HG02798 (cell line): ENCODE measurements at regions not wholly inside any gene's neighbourhood (a gene's known extent, or its start where the extent isn't known, plus 50 kb on each side); places are given as distances from the start of the nearest gene placed in this dataset.
A peak's percentile ranks its signal among the peaks of the same experiment; 100 is the strongest.

Experiments used
- ATAC-seq: cut with Tn5 transposase; IDR thresholded peaks from one replicate; pipeline ENCODE4 v1.9.1; 2021; ENCODE audit warnings: mild to moderate bottlenecking; ENCODE audit not compliant: unreplicated experiment, poor library complexity

DNA sequence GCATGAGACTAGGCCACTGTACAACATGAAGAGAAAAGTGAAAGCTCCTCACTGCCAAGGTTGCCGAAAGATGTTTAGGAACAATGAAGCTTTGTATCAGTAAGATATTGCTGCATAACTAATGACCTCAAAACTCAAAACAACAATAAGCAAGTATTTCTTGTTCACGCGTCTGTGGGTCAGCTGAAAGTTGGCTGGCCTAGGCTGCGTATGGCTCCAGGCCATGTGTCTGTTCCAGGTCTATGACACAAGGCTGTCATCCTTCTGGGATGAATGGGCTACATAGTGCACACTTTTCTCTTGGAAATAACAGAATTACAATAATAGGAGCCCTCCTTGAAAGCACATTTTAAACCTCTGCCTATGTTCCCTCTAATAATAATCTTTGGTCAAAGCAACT, 515.9 kb downstream of the PLPP3 start:
- no peak for ATAC-seq

DNA sequence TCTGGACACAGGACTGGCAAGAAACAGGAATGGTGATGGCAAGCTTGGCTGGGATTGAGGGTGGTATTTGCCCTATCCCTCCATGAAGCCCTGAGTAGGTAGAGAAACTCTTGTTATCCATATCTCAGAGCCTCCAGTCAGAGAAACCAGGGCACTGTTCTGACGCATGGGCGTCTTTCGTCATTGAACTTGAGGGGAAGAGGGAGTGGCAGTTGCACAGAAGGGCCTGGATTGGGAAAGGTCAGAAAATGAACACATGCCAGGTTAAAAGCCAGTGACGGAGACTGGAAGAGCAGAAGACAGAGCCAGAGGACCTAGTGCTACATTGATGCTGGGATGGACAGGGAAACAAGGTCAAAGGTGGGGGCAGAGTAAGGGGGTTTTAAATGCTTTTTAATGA, 516.7 kb downstream of the PLPP3 start:
- no peak for ATAC-seq

DNA sequence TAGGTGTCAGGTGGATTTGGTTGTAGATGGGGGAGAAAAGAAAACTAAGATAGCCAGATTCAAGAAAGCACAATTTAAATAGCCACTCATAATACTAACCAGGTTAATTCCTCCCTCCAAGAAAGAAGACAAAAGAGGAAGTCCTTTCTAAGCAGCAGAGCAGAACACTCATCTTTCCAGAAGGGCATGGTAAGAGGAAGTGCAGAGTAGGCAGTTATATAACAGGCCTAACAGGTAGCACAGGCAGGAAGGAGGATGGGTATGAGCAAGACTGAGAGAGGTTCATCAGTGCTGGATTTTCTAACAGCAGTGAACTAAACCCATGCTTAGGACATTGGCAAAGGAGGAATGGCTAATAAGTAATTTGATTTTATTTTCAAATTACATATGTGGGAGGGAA, 517.5 kb downstream of the PLPP3 start:
- ATAC-seq, result no peak

DNA sequence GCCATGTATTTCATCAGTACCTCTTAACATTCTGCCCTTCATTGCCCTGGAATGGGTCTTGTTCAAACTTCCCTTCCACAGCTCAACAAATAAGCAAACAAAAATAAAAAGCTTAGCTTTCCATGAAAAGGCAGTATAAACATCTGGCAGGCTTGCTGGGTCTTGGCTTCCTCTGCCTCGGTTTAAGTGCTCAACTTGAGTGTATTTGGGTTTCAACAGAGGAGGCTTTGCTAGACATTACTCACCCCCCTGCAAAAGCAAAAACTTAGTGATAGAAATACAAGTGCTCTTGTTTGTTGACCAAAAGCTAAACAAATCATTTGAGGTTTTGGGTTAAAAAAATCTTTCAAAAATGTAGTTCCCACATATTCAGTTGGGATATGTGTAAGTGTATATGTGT, 518.5 kb downstream of the PLPP3 start:
- ATAC-seq, result no peak

DNA sequence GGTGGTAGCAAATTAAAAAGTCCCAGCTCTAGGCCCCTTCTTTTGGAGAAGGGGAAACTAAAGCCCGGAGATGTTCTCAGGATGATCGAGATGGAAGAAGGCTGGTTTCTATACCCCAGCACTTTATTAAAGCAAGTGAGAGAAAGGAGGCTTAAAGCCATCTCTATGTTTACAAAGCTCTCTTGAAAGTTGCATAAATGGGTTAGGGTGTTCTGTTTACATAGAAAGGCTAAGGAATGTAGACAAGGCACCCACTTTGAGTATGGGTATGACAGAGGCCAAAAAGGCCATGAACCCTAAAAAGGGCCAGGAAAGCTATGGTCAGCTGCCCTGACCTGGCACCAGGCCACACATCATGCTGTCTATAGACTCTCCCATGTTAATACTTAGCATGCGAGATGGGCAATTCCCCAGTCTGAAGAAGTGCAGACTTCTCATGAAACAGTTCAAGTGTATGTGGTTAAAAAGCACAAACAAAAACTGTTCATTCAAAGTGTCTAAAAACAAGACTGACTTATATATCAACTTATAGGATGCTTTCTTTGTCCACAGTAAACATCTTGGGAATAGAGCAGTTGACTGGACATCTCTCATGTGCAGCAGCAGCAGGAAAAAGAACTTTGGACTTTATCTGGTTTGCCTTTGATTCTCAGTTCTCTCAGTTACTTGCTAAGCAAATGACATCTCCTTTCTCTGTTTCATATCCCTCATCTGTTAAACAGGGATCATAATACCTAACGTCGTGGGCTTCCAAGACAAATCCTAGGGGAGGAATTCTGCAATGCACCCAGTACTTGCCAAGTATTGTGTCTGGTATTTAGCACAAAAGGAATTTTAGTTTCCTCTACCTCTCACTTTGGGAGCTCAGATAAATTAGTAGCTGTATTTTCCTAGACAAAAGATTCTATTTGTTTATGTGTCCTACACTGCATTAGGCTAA, 521.6 kb downstream of the PLPP3 start:
- ATAC-seq, result no peak

DNA sequence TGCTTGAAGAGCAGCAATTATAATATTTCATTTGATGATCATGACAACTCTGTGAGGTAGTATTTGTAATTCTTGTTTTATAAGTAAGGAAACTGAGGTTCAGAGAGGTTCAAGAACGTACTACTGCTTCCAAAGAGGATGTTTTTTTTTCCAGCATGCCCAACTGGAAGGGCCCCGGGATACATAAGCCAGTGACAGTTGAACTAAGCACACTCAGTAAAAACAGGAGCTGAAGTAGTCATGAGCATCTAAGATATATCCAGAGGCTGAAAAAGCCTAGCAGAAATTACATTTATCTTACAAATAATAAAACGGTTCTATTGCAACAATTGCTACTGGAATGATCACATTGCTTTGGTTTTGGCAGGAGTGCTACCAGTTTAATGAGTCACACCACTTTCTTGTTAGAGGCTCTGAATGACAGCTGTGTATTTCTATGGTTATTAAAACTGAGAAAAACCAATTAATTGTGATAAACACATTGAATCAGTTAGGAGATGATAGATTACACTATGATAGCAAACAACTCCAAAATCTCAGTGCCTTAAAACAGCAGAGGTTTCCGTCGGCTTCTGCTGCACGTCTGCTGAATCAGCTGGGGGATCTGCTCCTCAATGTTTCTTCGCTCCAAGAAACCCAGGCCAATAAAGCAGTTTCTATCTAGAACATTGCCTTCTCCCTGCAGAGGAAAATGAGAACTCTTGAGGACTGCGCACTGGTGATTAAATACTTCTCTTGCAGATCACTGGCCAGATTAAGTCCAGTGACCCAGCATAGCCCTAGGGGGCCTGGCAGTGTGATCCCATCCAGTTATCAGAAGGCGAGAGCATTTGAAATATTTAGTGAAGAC, 522.7 kb downstream of the PLPP3 start:
- ATAC-seq, result no peak

DNA sequence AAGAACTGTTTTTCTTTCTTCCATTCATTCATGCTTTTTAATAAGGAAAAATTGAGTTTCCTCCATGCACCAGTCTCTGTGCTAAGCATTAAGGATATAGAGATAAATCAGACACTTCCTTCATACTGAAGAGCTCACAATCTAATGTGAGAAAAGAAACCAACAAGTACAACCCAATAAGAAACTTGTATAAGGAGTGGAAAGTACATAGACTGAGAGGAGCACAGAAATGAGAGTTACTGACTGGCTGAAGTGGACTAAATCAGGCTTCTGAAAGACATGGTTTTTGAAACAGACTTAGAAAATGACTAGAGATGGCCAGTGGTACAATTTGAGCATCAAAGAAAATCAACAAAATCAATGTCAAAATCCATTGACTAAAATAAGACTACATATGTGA, 524.4 kb downstream of the PLPP3 start:
- peak; percentile 35 for ATAC-seq

DNA sequence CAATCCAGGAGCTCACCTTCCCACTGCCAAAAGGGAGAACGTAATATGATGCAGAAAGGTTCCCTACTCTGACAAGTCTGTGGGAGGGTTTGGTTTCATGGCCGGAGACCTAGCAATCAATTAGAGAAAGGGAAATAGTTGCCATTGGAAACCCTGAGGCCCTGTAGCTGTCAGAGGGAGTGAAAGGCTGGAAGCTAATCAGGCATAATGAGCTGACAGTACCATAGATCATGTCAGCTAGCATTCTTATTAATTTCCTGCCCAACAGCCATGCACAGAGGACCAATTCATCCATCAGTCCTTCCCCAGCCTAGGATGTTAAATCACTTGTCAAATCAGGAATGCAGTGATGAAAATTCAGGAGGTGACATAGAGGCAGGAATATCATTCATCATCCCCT, 527.3 kb downstream of the PLPP3 start:
- ATAC-seq, result no peak

DNA sequence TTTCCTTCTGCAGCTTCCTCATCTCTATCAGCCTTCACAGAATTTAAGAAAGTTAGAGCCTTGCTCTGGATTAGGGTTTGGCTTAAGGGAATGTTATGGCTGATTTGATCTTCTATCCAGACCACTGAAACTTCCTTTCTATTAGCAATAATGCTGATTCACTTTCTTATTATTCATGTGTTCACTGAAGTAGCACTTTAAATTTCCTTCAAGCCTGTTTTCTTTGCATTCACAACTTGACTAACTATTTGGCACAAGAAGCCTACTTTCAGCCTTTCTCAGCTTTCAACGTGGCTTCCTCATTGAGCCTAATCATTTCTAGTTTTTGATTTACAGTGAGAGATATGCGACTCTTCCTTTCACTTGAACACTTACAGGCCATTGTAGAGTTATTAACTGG, 528.5 kb downstream of the PLPP3 start:
- ATAC-seq, result no peak

DNA sequence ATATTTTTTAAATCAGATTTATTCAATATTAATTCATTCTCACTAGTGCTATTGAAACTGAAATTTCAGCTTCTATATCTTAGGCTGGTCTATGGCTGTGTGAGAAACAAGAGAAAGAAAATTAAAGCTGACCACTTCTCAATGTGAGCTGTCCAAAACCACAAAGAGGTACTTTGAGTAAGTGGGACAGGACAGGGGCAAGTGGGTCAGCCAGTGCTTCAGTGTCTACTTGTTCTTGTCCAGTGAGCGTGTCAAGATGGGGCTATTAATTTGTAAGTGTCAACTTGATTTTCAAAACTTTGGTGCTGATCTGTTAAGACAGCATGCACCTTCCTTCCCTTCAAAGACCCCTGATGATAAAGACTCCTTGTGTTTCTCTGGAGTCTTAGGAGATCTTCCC, 533.9 kb downstream of the PLPP3 start:
- ATAC-seq, result peak; percentile 56

DNA sequence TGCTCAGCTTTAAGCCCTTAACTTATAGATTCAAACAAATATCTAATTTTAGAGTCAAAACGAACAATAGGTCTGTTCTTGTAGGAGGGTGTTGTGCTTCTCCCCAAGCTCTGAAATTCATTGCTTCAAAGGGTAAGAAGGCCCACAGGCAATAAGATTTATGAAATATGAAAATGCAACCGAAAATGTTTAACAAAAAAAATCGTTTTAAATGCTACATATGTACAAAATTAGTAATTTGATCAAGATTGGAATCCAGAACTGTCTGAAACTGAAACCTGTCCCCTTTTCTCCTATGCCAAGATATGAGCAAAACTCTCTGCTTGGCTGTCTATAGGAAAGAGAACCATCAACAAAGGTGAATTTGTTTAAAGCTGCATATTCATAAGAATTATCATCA, 534.3 kb downstream of the PLPP3 start:
- peak; percentile 50 for ATAC-seq

DNA sequence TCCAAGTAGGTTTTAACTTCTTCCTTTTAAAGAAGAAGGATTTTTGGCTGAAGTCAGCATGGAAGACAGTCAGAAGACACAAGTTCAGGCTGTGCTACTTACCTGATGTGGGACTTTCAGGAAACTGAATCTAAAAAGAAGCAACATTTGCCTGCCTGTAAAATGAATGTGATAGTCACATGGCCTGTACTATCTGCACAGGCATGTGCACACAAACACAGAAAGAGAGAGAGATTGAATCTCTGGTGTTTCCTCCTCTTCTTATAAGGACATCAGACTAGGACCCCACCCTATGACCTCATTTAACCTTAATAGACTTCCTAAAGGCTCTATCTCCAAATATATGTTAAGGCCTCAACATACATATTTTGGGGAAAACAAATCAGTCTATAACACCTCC, 542.9 kb downstream of the PLPP3 start:
- ATAC-seq, result no peak

DNA sequence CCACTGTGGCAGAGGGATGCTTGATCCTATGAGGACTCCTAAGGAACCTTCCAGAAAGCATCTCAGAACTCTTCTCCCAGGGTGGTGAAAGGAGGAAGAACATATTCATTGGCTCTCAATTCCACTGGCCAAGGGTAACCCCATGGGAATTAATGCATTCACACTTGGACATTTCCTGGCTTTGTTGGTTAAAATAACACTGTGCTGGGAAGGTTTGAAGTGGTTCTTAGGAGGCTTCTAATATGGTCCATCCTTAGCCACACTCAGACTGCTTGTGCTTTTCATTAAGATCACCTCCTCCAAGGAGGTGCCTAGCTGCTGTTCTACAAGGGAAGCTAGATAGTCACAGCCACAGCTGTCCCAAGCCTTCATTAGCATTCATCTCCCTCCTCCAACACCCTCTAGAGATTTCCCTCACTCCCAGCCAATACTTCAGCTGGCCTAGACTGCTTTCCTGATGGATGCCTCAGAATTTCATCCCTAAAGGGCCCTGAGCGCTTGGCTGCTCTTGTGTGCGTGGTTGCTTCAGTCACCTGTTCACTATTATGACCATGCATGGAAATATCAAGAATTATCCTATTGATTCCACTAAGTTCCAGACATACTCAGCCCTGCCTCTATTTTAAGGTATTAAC, 544.4 kb downstream of the PLPP3 start:
- ATAC-seq, result no peak

DNA sequence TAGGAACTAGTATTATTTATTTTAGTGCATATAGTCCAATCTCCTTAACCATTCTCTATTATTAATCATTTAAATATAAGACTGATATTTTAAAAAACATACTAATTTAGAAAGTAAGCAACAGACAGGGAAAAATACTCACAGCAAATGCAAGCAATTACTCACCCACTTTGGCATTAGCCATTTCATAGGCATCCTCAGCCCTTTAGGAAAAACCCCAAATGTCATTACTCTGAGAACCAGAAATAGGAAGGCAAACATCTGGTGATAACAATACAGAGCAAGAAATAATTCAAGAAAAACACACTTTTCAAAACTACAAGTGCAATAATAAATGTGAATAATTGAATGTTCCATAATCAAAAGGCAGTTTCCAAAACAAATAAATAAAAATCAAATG, 545.1 kb downstream of the PLPP3 start:
- no peak for ATAC-seq

DNA sequence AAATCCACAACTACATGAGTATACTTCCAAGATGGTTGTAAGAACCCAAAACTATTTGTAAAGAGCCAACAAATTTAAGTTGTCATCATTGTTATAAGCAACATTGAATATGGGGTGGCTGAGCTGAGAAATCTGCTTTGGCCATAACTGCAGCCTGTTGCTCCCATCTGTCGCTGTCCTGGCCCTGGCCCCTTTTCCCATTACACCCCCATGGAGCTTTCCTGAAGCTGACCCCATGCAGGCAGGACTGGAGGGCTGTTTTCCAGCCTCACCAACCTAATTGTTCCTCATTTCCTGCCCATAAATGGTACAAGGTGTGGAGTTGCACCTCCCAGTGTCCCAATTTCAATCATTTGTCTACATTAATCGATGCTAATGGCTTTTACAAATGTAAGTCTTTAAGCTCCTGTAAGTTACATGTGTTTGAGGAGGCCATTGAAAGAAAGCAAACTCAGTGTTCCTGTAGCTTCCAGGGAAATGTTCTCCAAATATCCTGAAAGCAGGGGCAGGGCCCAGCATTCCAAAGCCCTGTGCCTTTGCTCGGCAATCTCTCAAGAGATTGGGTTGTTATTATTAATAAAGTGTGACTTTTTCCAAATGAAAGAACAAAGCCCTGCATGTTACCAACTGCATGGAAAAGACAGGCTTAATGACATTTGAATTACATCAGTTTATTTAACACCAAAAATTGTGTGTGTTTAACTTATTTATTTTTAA, 545.9 kb downstream of the PLPP3 start:
- ATAC-seq, result no peak

DNA sequence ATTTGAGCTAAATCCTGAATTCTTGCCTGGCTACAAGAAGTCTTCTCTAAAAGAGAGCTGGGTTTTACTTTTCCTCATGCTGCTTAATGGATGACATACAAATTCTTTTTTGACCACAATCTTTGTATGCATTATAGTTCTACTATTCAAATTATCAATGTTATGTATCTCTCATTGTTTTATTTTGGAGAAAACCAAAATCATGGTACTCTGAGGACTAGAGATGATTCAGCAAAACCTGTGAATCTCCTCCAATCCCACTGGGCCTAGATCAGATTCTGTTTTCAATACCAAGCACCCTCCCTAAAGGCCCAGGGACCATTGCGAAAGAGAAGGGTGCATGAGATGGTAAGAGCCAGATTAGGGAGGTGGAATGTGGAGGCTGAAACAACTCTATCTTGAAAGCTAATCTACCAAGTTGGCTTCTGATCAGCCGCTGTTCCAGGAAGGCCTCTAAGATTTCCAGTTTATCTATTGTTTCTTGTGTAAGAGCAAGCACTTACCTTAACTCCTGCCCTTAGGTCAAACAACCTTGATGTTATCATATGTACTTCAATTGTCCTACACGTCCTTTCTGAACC, 547.2 kb downstream of the PLPP3 start:
- ATAC-seq, result no peak

DNA sequence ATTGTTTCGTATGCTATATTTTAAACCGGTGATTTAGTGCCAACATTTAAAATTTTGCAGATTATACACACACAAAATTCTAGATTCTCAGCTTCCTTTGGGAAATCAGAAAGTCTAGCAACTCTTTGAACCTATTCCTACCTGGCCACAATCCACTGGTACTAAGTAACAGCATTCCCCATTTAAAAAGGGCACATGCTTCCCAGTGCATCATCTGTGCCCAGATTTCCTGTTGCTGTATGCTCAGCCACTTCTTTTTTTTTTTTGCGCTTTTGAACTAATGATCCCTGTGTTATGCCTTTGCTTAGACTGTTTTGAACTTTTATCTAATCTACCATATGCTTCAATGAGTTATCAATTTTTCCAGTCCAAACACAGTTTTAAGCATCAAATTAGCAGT, 548.4 kb downstream of the PLPP3 start:
- ATAC-seq, result no peak

DNA sequence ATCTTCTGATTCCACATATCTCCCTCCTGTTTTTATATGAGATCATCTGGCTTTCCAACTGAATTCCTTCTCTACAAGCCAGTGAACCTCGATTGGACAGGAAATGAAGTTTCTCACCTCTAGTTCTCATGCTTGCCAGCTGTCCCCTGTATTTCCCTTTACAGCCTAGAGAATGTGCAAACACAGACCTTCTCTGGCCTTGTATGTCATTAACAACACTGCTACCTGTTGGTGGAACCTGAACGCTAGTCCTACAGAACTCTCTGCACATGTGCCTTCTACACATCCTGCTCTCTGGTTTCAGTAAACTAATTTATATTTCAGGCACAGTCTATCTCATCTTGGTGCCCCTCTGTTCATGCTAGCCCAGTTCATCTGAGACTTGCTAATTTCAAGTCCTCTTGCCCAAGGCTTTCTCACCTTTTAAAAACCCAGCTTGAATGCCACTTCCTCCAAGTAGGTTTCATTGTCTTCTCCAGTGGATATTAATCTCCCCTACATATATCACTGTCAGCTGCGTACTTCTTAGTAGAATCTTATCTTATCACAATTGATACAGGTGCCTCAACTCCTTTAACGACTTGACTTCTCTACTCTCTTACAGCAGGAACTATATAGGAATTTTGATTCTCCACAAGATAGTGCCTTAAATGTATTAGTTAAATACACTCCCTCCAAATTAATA, 549.9 kb downstream of the PLPP3 start:
- ATAC-seq, result no peak

DNA sequence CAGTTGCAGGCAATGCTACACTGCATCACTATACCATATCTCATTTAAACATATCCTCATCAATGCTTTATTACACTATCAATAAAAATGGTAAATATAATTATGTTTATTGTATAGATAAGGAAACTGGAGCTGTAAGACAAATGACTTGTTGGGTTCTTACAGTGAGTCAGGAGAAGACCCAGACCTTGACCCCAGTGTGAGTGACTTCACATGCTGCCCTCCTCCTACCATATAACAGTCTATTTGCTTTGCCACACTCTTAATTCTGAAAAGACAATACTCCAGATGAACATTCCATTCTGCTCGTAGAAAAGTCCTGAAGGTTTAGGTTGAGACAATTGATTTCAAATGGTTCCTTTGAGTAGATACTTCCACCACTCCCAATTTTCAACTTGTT, 550.5 kb downstream of the PLPP3 start:
- ATAC-seq, result no peak
